ENCODE measurements at regions not wholly inside any gene's neighbourhood (a gene's known extent, or its start where the extent isn't known, plus 50 kb on each side); places are given as distances from the start of the nearest gene placed in this dataset.
"Not testable (repeated sequence)": the region's sequence is repeated elsewhere in the genome, so short reads cannot be mapped to it uniquely, and the experiment has no call there.

- TF ChIP-seq EP300, POLR2A (IDR thresholded peaks at IDR 0.05): not testable (repeated sequence)
Measured at GRCh38 chr6:50968246-50968645, 149.6 kb downstream of the TFAP2B start.

Data from stomach (tissue), 4 donors.